Activated CD4-positive, alpha-beta T cell treated with anti-CD3 and anti-CD28 coated beads, Interleukin-2, amount 10 ng/mL, durations not matched to agents 24 days and 14 days (primary cell): ENCODE measurements at regions not wholly inside any gene's neighbourhood (a gene's known extent, or its start where the extent isn't known, plus 50 kb on each side); places are given as distances from the start of the nearest gene placed in this dataset.

Experiments used
- DNase-seq: peaks from one replicate; pipeline ENCODE4 v3.0.0; 2022
- H3K27ac Mint-ChIP-seq: one replicate; pipeline ENCODE4 v1.8.0; 2022; ENCODE audit warnings: mild to moderate bottlenecking, mixed read lengths
- H3K27me3 Mint-ChIP-seq: one replicate; pipeline ENCODE4 v1.8.0; 2022; ENCODE audit warnings: mixed read lengths
- H3K36me3 Mint-ChIP-seq: one replicate; pipeline ENCODE4 v1.8.0; 2022; ENCODE audit warnings: low read depth, mild to moderate bottlenecking, mixed read lengths
- H3K4me1 Mint-ChIP-seq: one replicate; pipeline ENCODE4 v1.8.0; 2021; ENCODE audit warnings: mixed read lengths
- H3K4me3 Mint-ChIP-seq: one replicate; pipeline ENCODE4 v1.8.0; 2022; ENCODE audit warnings: mild to moderate bottlenecking, moderate library complexity, mixed read lengths
- H3K9me3 Mint-ChIP-seq: one replicate; pipeline ENCODE4 v1.8.0; 2021; ENCODE audit warnings: mixed read lengths
- intact Hi-C: fragments of 100-400 bp; cut with micrococcal nuclease; formaldehyde crosslinking; loops from one replicate; pipeline ENCODE4 v1.15.1; 2023

DNA sequence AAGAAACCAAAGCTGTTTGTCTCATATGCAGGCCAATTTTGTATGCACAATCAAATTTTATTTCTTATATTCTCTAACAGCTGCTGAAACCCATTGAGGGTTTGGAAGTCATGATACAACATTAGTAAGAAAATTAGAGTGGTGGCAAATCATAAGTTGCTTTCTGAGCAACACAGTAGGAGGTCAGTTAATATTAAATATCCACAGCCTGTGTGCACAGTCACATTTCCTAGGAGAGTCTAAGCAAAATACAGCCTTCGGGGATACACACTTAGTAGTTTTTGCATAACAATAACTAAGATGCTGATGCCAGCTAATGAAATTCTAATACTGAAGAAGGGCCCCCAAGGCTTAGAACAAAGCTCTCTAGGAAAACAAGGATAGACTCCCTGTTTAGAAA, 209.6 kb upstream of the E2F7 start:
- Mint-ChIP-seq H3K27ac (no peak overlapping the region), H3K4me3 (no peak overlapping the region), H3K27me3 (no peaks in the 10 kb centered on the region), H3K4me1 (no peaks in the 10 kb centered on the region), H3K36me3 (no peaks in the 10 kb centered on the region), H3K9me3 (no peaks in the 10 kb centered on the region)
- intact Hi-C loops, result no loop called here
- no peak for DNase-seq

DNA sequence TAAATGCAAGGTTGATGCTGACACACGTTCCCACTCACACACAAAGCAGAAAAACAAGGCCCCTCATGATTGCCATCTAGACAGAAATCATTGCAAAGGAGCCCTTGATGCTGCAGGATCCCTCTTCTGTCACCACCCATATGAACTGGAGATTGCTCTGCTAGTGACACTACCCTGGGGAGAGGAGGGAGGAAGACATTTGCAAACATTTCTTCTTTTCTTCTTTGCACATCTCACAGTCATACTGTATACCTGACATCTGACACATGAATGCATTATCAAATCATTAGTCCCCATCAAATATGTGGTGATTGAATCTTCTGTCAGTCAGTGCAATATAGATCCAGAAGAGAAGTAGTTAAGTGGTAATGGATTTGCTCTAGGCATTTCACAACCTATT, 208.5 kb upstream of the E2F7 start:
- H3K27me3 Mint-ChIP-seq, result no peaks in the 10 kb centered on the region
- no peak overlapping the region for H3K27ac Mint-ChIP-seq
- no peaks in the 10 kb centered on the region for H3K36me3 Mint-ChIP-seq
- DNase-seq, result no peak
- H3K9me3 Mint-ChIP-seq, result no peaks in the 10 kb centered on the region
- H3K4me1 Mint-ChIP-seq, result no peaks in the 10 kb centered on the region
- intact Hi-C loops, result no loop called here
- no peak overlapping the region for H3K4me3 Mint-ChIP-seq

DNA sequence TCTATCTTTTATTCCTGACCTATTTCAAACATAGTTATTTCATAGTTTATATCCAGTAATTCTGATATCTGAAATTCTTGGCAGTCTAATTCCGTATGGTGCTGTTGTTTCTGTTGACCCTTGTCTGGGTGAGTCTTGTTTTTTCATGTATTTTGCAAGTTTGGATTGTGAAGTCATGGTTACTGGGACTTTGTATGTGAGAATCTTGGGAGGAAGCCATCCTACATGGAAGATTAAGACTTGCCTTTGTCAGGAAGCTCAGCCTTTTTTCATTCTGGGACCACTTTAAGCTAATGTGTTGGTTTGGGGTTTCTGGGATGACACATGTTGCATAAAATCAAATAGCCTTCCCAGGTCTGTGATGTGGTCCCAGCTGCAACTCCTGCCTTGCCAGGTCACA, 191.6 kb upstream of the E2F7 start:
- Mint-ChIP-seq H3K4me3 (no peak overlapping the region), H3K36me3 (no peaks in the 10 kb centered on the region), H3K9me3 (no peaks in the 10 kb centered on the region), H3K4me1 (no peaks in the 10 kb centered on the region), H3K27me3 (no peaks in the 10 kb centered on the region), H3K27ac (no peak overlapping the region)
- no peak for DNase-seq
- intact Hi-C loops, result no loop called here

DNA sequence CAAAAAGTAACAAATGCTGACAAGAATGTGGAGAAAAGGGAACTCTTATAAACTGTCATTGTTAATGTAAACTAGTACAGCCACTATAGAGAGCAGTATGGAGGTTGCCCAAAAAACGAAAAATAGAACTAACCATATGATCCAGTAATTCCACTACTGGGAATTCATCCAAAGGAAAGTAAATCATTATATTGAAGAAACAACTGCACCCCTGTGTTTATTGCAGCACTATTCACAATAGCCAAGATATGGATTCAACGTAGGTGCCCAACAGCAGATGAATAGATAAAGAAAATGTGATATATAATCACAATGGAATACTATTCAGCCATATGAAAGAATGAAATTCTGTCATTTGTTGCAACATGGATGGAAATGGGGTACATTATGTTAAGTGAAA, 188.0 kb upstream of the E2F7 start:
- Mint-ChIP-seq H3K9me3 (no peaks in the 10 kb centered on the region), H3K27ac (no peak overlapping the region), H3K4me3 (no peak overlapping the region), H3K27me3 (no peaks in the 10 kb centered on the region), H3K4me1 (no peaks in the 10 kb centered on the region), H3K36me3 (no peaks in the 10 kb centered on the region)
- intact Hi-C loops, result no loop called here
- no peak for DNase-seq

DNA sequence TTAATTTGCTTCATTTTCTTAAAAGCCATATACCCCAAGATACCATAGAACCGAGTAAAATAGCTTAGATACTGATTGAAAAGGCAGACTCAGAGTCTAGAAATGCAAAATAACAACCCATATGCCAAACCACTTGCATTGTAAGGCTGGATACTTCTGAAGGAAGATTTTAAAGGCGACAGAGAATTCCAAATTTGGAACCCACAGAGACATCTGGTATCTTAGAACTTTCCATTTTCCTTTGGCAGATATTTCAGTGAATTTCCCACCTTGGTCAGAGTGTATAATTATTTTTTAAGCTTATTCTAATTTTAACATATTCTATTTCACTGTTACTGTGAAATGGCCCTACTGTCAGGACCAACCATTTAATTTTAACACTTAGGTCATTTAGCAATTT, 186.4 kb upstream of the E2F7 start:
- DNase-seq, result no peak
- H3K27ac Mint-ChIP-seq, result no peak overlapping the region
- no peaks in the 10 kb centered on the region for H3K9me3 Mint-ChIP-seq
- H3K4me1 Mint-ChIP-seq, result no peaks in the 10 kb centered on the region
- H3K27me3 Mint-ChIP-seq, result no peaks in the 10 kb centered on the region
- intact Hi-C loops, result no loop called here
- H3K4me3 Mint-ChIP-seq, result no peak overlapping the region
- no peaks in the 10 kb centered on the region for H3K36me3 Mint-ChIP-seq

DNA sequence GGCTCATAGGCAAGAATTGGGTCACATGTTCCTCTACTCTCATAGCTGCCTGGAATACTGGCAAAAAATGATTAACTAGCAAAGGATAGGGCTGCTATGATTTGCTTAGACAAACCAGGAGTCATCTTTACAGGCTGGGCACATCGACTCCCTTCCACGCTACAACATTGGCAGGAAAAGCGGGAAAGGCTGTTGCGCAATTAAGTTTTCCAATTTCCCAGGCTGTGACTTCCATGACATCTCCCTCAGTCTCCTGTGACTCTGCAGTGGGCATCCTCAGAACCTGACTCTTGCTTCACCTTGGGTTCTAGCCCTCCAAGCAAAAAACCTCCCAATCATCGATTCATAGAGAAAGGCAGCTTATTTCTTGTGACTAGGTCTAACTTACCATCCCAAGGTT, 184.5 kb upstream of the E2F7 start:
- H3K4me3 Mint-ChIP-seq, result no peak overlapping the region
- no peaks in the 10 kb centered on the region for H3K9me3 Mint-ChIP-seq
- no peaks in the 10 kb centered on the region for H3K4me1 Mint-ChIP-seq
- no peak for DNase-seq
- intact Hi-C loops, result no loop called here
- no peaks in the 10 kb centered on the region for H3K36me3 Mint-ChIP-seq
- no peak overlapping the region for H3K27ac Mint-ChIP-seq
- H3K27me3 Mint-ChIP-seq, result no peaks in the 10 kb centered on the region

DNA sequence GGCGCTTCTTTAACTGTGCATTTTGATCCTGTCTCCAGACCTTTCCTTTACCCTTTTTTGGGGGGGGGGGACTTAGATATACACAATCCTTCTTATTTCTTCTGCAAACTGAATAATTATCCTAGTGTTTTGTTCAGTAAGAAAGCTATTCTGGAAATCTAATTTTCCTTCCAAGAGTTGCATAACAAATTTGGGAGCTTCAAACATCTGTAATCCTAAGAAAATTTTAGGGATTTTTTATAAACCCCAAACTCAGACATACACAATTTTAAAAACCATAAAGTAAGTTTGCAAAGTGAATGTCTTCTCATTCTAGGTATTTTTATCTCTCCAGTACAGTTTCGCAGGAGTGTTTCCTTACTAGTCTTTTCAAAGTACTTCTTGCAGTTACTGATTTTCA, 182.7 kb upstream of the E2F7 start:
- Mint-ChIP-seq H3K36me3 (no peaks in the 10 kb centered on the region), H3K27ac (no peak overlapping the region), H3K4me1 (no peaks in the 10 kb centered on the region), H3K9me3 (no peaks in the 10 kb centered on the region), H3K27me3 (no peaks in the 10 kb centered on the region), H3K4me3 (no peak overlapping the region)
- DNase-seq, result no peak
- intact Hi-C loops, result no loop called here

DNA sequence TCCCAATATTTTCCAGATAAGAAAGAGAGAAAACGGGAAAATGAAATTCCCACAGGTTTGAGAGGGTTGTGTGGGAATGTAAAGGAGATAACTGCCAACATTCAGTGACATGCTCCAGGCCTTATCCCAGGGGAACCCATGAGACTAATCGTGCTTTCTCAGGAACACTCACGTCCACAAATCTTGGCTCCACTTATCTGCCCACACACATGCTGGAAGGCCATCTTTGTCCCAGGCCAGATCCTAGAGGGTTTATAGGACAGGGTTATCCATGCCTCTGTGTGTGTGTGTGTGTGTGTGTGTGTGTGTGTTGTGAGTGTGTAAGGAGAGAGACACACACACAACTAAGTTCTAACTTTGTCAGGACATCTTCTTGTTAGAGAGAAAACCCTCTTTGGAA, 182.2 kb upstream of the E2F7 start:
- H3K9me3 Mint-ChIP-seq, result no peaks in the 10 kb centered on the region
- H3K27me3 Mint-ChIP-seq, result no peaks in the 10 kb centered on the region
- no peak for DNase-seq
- H3K4me3 Mint-ChIP-seq, result no peak overlapping the region
- intact Hi-C loops, result no loop called here
- no peaks in the 10 kb centered on the region for H3K4me1 Mint-ChIP-seq
- no peak overlapping the region for H3K27ac Mint-ChIP-seq
- H3K36me3 Mint-ChIP-seq, result no peaks in the 10 kb centered on the region

DNA sequence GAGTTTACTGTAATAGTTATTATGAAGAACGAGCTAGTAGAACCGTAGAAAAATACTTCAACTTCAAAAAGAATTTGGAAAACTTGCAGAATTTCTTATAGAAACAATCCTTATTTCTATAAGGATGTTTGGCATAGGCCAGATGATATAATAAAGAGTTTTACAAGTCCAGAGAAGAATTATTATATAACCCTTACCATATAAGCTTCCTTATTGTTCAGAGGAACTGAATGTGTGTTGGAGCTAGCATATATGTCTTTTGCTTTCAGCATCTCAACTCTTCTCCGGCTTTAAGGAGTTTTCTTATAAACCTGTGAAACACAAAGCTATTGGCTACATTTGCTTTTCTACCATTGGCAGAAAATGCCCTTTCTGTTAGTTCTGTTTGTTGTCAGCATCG, 178.0 kb upstream of the E2F7 start:
- no peaks in the 10 kb centered on the region for H3K27me3 Mint-ChIP-seq
- no peak for DNase-seq
- no peaks in the 10 kb centered on the region for H3K9me3 Mint-ChIP-seq
- H3K4me3 Mint-ChIP-seq, result no peak overlapping the region
- no peaks in the 10 kb centered on the region for H3K36me3 Mint-ChIP-seq
- H3K4me1 Mint-ChIP-seq, result no peaks in the 10 kb centered on the region
- H3K27ac Mint-ChIP-seq, result no peak overlapping the region
- intact Hi-C loops, result no loop called here

DNA sequence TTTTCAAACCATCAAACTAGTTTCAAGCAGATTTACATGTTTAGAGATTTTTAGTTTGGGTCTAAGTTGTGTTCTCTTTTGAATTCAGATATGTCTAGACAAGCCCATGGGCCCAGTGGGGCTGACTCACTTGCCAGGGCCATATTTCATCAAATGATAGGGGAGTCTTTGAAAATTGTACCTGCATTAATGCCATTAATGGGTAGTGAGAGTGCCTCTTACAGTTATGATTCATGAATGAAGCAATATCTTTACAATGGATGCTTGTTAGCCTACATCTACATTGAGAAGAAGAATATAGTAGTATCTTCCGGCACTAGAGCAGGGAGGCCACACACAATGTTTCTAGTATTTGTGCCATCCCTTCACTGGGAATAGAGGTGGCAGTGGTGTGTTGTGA, 174.2 kb upstream of the E2F7 start:
- Mint-ChIP-seq H3K4me1 (no peaks in the 10 kb centered on the region), H3K9me3 (no peaks in the 10 kb centered on the region), H3K36me3 (no peaks in the 10 kb centered on the region), H3K4me3 (no peak overlapping the region), H3K27me3 (no peaks in the 10 kb centered on the region), H3K27ac (no peak overlapping the region)
- no peak for DNase-seq
- intact Hi-C loops, result no loop called here

DNA sequence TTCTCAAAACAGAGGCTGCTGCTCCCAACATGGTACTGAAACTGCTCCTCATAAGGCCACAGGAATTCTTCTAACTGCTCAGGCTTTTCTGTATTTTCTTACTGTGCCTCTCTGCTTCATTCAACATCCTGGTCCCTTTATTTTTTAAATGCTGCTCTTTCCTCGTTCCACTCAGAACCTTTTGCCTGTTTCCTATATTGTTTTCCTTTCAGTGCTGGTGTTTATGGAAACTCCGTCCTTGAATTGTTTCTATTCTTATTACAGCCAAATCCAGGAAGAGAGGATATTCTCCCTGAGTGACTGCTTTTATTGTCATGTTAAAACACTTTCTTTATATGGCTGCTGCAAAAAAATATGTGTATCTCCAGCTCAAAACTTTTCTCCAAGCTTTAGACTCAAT, 173.0 kb upstream of the E2F7 start:
- DNase-seq, result no peak
- Mint-ChIP-seq H3K27me3 (no peaks in the 10 kb centered on the region), H3K9me3 (no peaks in the 10 kb centered on the region), H3K36me3 (no peaks in the 10 kb centered on the region), H3K4me3 (no peak overlapping the region), H3K27ac (no peak overlapping the region), H3K4me1 (no peaks in the 10 kb centered on the region)
- intact Hi-C loops, result no loop called here

DNA sequence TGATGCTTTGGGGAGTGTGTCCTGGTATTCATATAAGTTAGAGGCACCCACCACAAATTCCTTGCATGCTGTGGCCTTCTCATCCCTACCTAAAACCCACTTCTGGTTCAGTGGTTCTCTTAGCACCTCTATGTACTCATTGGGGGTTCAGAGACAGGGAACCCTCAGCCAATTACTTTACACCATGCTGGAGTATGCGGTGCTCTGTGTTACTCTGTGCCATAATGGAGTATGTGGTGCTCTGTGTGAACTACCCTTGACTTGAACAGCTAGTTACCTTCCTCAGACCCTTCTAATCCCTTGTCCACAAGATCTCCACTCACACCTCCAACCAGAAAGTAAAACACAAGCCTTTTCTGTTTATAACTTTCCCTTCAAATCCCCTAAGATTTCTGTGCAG, 172.5 kb upstream of the E2F7 start:
- intact Hi-C loops, result no loop called here
- Mint-ChIP-seq H3K27me3 (no peaks in the 10 kb centered on the region), H3K4me1 (no peaks in the 10 kb centered on the region), H3K4me3 (no peak overlapping the region), H3K36me3 (no peaks in the 10 kb centered on the region), H3K27ac (no peak overlapping the region), H3K9me3 (no peaks in the 10 kb centered on the region)
- DNase-seq, result no peak

DNA sequence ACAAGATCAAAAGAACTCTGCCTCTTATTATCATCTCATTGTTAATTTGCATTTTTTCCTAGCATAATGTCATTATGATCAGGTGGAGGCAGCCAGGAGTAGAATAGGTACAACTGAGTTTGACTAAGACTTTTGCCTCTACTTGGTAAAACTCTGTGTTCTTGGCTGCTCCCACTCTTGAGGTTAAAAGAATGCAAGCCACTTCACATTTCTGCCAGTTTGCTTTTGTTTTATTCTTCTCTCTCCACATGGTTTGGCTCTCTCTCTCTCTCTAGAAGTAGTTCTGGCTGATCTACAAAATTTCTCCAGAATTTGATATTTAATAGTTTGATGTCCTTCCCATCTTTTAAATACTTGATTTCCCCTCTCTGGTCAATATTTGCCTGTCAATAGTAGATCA, 170.7 kb upstream of the E2F7 start:
- DNase-seq, result no peak
- Mint-ChIP-seq H3K27ac (no peak overlapping the region), H3K36me3 (no peaks in the 10 kb centered on the region), H3K9me3 (no peaks in the 10 kb centered on the region), H3K4me1 (no peaks in the 10 kb centered on the region), H3K4me3 (no peak overlapping the region), H3K27me3 (no peaks in the 10 kb centered on the region)
- intact Hi-C loops, result no loop called here

DNA sequence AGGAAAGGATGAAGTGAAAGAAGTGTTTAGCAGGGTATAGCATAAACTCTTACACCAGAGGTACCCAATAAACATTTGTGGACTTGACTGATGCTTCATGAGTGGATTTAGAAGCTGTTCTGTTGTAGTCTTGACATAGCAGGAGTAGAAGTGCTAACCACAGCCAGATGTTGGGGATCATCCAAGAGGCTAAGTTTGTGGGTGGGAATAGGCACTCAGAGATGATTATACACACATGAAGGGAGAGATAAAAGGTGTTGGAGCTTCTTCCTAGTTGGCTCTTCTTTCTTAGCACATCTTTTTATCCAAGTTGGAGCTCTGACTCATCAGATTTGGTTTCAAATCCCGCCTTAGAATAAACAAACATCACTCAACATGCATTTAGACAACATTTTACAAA, 166.7 kb upstream of the E2F7 start:
- Mint-ChIP-seq H3K27ac (no peak overlapping the region), H3K4me1 (no peaks in the 10 kb centered on the region), H3K4me3 (no peak overlapping the region), H3K36me3 (no peaks in the 10 kb centered on the region), H3K9me3 (no peaks in the 10 kb centered on the region), H3K27me3 (no peaks in the 10 kb centered on the region)
- no peak for DNase-seq
- intact Hi-C loops, result no loop called here

DNA sequence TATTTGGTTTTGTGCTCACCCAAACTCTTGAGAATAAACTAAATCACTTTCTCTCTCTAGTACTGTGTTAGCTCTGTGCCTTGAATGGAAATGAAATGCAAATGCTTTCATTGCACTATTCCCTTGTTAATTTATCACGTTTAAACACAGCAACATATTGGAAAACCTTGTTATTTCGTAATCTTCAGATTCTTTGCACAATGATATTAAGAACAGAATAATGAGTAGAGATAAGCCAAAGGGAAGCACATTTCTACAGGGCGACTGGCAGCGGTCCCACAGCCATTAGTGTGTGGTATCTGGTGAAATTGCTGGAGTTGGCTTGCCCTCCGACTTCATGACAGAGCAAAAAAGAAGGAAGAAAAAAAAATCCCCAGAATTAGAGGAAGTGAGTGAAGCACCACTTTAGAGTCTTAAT, 166.1 kb upstream of the E2F7 start:
- Mint-ChIP-seq H3K9me3 (no peaks in the 10 kb centered on the region), H3K4me1 (no peaks in the 10 kb centered on the region), H3K36me3 (no peaks in the 10 kb centered on the region), H3K27ac (no peak overlapping the region), H3K27me3 (no peaks in the 10 kb centered on the region), H3K4me3 (no peak overlapping the region)
- intact Hi-C loops, result no loop called here
- DNase-seq, result no peak
